ENCODE measurements at regions not wholly inside any gene's neighbourhood (a gene's known extent, or its start where the extent isn't known, plus 50 kb on each side); places are given as distances from the start of the nearest gene placed in this dataset.
"Not testable (repeated sequence)": the region's sequence is repeated elsewhere in the genome, so short reads cannot be mapped to it uniquely, and the experiment has no call there.

GRCh38 chr1:148371551-148371994 lies 111.5 kb downstream of the PPIAL4G start:
- H3K36me3 ChIP-seq (ENCODE audit: control insufficient read depth, insufficient read depth, low read length); H3K27ac ChIP-seq (ENCODE audit: low read length); H3K27me3 ChIP-seq (ENCODE audit: control insufficient read depth, insufficient read depth, low read length); intact Hi-C loops (cut with micrococcal nuclease; ENCODE audit: unreplicated experiment); POLR2A ChIA-PET; H3K9me3 ChIP-seq (ENCODE audit: control insufficient read depth, insufficient read depth, low read depth, low read length); H3K4me3 ChIP-seq (ENCODE audit: low read depth in 2 of 2, low read length in 2 of 2); in situ Hi-C loops (cut with HindIII; ENCODE audit: low pct_unique_long_range_greater_than_20kb, low sequenced_read_pairs); BruUV-seq (replicated peaks); CTCF ChIA-PET; H3K4me1 ChIP-seq (ENCODE audit: control insufficient read depth, insufficient read depth, low read length): not testable (repeated sequence)
- DNase-seq (ENCODE audit: low read depth, low spot score) (peak; percentile 81), ATAC-seq (peak; percentile 99)
- peak; percentile 87 for TF ChIP-seq CTCF (IDR thresholded peaks at IDR 0.05)

- H3K4me3 ChIP-seq (ENCODE audit: low read depth in 2 of 2, low read length in 2 of 2); in situ Hi-C loops (cut with HindIII; ENCODE audit: low pct_unique_long_range_greater_than_20kb, low sequenced_read_pairs); H3K36me3 ChIP-seq (ENCODE audit: control insufficient read depth, insufficient read depth, low read length); ATAC-seq; DNase-seq (ENCODE audit: low read depth, low spot score); H3K27me3 ChIP-seq (ENCODE audit: control insufficient read depth, insufficient read depth, low read length); H3K9me3 ChIP-seq (ENCODE audit: control insufficient read depth, insufficient read depth, low read depth, low read length); BruUV-seq (replicated peaks); H3K27ac ChIP-seq (ENCODE audit: low read length); intact Hi-C loops (cut with micrococcal nuclease; ENCODE audit: unreplicated experiment); H3K4me1 ChIP-seq (ENCODE audit: control insufficient read depth, insufficient read depth, low read length); CTCF ChIA-PET: not testable (repeated sequence)
- POLR2A ChIA-PET = interaction anchor here (0.9 kb wide), 1 partner anchor 17 kb away, joined by 3 read pairs; no protein-coding TSS in a partner anchor
Measured at GRCh38 chr1:148370661-148371060, 112.4 kb downstream of the PPIAL4G start.

GRCh38 chr1:148367596-148367995 lies 115.5 kb downstream of the PPIAL4G start:
- H3K4me1 ChIP-seq (ENCODE audit: control insufficient read depth, insufficient read depth, low read length) = peaks cover 4% of the 10 kb centered on the region
- ChIA-PET CTCF (no interaction called here), POLR2A (interaction anchor here (1.6 kb wide), 1 partner anchor 34 kb away, joined by 3 read pairs; no protein-coding TSS in a partner anchor)
- no peaks in the 10 kb centered on the region for H3K36me3 ChIP-seq (ENCODE audit: control insufficient read depth, insufficient read depth, low read length)
- H3K27ac ChIP-seq (ENCODE audit: low read length) = no peak overlapping the region
- no peaks in the 10 kb centered on the region for H3K27me3 ChIP-seq (ENCODE audit: control insufficient read depth, insufficient read depth, low read length)
- H3K9me3 ChIP-seq (ENCODE audit: control insufficient read depth, insufficient read depth, low read depth, low read length) = no peaks in the 10 kb centered on the region
- BruUV-seq (replicated peaks) = no TSS peak
- DNase-seq (ENCODE audit: low read depth, low spot score) = no peak
- intact Hi-C loops (cut with micrococcal nuclease; ENCODE audit: unreplicated experiment) = no loop called here
- H3K4me3 ChIP-seq (ENCODE audit: low read depth in 2 of 2, low read length in 2 of 2) = no peak overlapping the region
- no peak for ATAC-seq
- TF ChIP-seq POLR2AphosphoS5 (IDR thresholded peaks at IDR 0.05; ENCODE audit: low read depth, low read length) (no peak), REST (IDR thresholded peaks at IDR 0.05; ENCODE audit: insufficient read depth in 1 of 2, low read depth in 2 of 2, low read length in 1 of 2) (no peak), TCF7L2 (IDR thresholded peaks at IDR 0.05; ENCODE audit: low read depth, low read length) (no peak), SIN3A (IDR thresholded peaks at IDR 0.05; ENCODE audit: borderline replicate concordance, insufficient read depth, low read depth, low read length) (no peak), CTCF (IDR thresholded peaks at IDR 0.05) (no peak)
- in situ Hi-C loops (cut with HindIII; ENCODE audit: low pct_unique_long_range_greater_than_20kb, low sequenced_read_pairs) = no loop called here

DNA sequence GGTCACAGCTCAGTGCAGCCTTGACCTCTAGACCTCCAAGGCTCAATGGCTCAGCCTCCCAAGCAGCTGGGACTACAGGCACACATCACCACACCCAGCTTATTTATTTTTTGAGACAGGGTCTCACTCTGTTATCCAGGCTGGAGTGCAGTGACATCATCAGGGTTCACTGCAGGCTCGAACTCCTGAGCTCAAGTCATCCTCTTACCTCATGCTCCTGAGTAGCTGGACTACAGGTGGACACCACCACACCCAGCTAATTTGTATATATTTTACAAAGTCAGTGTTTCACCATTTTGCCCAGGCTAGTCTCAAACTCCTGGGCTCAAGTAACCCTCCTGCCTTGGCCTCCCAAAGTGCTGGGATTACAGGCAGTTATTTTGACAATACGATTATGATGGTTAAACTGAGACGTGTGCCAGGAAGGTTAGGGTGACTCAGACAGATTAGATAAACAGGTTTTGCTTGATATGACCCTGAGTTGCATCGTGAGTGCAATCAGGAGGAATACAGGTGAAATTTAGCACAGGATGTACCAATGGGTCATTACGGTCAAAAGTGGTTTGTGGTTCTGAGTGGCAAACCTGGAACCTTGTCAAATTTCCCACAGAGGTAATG lies 116.9 kb downstream of the PPIAL4G start:
- H3K4me1 ChIP-seq (ENCODE audit: control insufficient read depth, insufficient read depth, low read length); CTCF ChIA-PET; in situ Hi-C loops (cut with HindIII; ENCODE audit: low pct_unique_long_range_greater_than_20kb, low sequenced_read_pairs); H3K4me3 ChIP-seq (ENCODE audit: low read depth in 2 of 2, low read length in 2 of 2); ATAC-seq; BruUV-seq (replicated peaks); H3K27me3 ChIP-seq (ENCODE audit: control insufficient read depth, insufficient read depth, low read length); H3K36me3 ChIP-seq (ENCODE audit: control insufficient read depth, insufficient read depth, low read length); POLR2A ChIA-PET; DNase-seq (ENCODE audit: low read depth, low spot score); intact Hi-C loops (cut with micrococcal nuclease; ENCODE audit: unreplicated experiment); H3K27ac ChIP-seq (ENCODE audit: low read length); H3K9me3 ChIP-seq (ENCODE audit: control insufficient read depth, insufficient read depth, low read depth, low read length): not testable (repeated sequence)

- POLR2A ChIA-PET; in situ Hi-C loops (cut with HindIII; ENCODE audit: low pct_unique_long_range_greater_than_20kb, low sequenced_read_pairs); BruUV-seq (replicated peaks); ATAC-seq; H3K27ac ChIP-seq (ENCODE audit: low read length); H3K9me3 ChIP-seq (ENCODE audit: control insufficient read depth, insufficient read depth, low read depth, low read length); CTCF ChIA-PET; H3K4me3 ChIP-seq (ENCODE audit: low read depth in 2 of 2, low read length in 2 of 2); H3K36me3 ChIP-seq (ENCODE audit: control insufficient read depth, insufficient read depth, low read length); H3K27me3 ChIP-seq (ENCODE audit: control insufficient read depth, insufficient read depth, low read length); H3K4me1 ChIP-seq (ENCODE audit: control insufficient read depth, insufficient read depth, low read length); intact Hi-C loops (cut with micrococcal nuclease; ENCODE audit: unreplicated experiment); DNase-seq (ENCODE audit: low read depth, low spot score): not testable (repeated sequence)
Measured at GRCh38 chr1:148365151-148365550, 118.0 kb downstream of the PPIAL4G start.
